ENCODE measurements at regions not wholly inside any gene's neighbourhood (a gene's known extent, or its start where the extent isn't known, plus 50 kb on each side); places are given as distances from the start of the nearest gene placed in this dataset.

DNA sequence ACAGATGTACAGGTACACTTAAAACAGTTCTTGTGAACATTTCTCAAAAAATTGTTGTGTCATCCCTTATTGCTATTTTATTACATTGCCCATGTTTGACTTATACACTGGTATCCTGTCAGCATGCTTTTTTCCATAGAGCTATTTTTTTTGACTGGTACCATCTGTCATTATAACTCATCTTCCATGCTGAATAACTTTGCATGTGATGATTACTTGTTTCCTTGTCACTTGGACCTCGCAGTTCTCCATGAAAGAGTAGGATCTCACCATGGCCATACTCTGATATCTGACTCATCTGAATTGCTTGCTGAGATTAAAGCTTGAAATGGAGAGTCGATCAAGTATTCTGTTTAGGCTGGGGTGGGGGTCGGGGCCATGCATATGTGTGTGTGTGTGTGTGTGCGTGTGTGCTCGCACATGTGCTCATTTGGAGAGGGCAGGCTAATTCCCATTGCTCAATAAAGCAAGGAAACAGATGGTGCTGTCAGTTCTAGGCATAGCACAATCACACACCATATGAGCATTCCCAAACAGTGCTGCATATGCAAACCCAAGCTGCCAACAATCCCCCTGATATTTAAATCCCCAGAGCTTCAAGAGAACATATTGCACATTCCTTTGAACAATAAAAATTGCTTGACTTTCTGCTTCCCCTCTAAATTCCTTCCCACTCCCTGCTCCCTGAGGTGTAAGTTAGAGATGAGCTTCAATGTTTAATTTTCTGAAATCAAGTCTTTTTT, 62.9 kb downstream of the NHLRC3 start:
- Mint-ChIP-seq H3K4me1 (ENCODE audit: low read depth) (peaks cover 10% of the 10 kb centered on the region), H3K27me3 (ENCODE audit: low read depth) (peaks cover 2% of the 10 kb centered on the region), H3K27ac (no peak overlapping the region), H3K9me3 (no peaks in the 10 kb centered on the region), H3K4me3 (ENCODE audit: low read depth) (no peak overlapping the region), H3K36me3 (ENCODE audit: low read depth) (no peaks in the 10 kb centered on the region)
- DNase-seq (ENCODE audit: low spot score) = no peak
- intact Hi-C loops (cut with micrococcal nuclease) = no loop called here

DNA sequence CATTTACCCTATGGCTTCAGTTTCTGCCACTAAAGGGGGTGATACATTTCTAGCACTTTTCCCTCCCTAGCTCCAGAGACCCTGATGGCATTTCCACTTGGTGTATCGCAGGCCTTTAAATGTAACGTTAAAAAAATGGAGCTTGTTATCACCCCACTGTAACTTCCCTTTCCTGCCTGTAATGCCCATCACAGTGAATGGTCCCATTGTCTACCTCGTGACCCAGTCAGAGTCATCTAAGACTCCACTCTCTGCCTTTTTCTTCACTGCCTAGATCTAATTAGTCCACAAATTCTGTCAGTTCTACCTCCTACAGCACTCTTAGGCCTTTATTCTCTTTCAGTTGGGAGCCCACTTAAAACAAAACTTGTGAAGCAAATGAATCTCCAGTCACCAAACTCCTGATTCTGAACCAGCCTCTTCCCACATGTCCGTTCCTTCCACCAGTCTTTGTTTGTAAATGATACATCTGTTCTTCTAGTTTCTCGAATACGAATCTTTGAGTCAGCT, 64.8 kb downstream of the NHLRC3 start:
- Mint-ChIP-seq H3K36me3 (ENCODE audit: low read depth) (no peaks in the 10 kb centered on the region), H3K27me3 (ENCODE audit: low read depth) (peaks cover 6% of the 10 kb centered on the region)
- intact Hi-C loops (cut with micrococcal nuclease) = no loop called here

DNA sequence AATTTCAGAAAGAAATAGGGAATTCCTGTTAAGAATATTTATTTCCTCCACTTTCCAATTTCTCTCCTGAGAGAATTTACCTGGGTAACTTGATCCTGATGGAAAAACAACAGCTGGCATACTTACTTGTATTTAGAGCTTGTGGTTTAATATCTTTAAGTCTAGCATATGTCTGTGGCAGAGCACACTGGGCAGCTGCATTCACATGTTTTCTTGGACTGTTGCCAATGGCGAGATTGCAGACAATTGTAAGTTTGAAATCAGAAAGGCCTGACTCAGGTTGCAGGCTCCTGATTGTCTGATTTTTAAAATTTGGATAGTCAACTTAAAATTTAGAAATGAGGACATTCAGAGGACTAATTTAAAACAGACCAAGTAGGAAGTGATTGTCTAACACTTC, 66.9 kb downstream of the NHLRC3 start:
- H3K4me3 Mint-ChIP-seq (ENCODE audit: low read depth) = no peak overlapping the region
- no peaks in the 10 kb centered on the region for H3K36me3 Mint-ChIP-seq (ENCODE audit: low read depth)
- intact Hi-C loops (cut with micrococcal nuclease) = no loop called here

More for the DNA sequence above, 64.8 kb downstream of the NHLRC3 start:
- Mint-ChIP-seq H3K4me3 (ENCODE audit: low read depth) (no peak overlapping the region), H3K4me1 (ENCODE audit: low read depth) (peaks cover 6% of the 10 kb centered on the region), H3K9me3 (no peaks in the 10 kb centered on the region), H3K27ac (no peak overlapping the region)
- DNase-seq (ENCODE audit: low spot score) = no peak

DNA sequence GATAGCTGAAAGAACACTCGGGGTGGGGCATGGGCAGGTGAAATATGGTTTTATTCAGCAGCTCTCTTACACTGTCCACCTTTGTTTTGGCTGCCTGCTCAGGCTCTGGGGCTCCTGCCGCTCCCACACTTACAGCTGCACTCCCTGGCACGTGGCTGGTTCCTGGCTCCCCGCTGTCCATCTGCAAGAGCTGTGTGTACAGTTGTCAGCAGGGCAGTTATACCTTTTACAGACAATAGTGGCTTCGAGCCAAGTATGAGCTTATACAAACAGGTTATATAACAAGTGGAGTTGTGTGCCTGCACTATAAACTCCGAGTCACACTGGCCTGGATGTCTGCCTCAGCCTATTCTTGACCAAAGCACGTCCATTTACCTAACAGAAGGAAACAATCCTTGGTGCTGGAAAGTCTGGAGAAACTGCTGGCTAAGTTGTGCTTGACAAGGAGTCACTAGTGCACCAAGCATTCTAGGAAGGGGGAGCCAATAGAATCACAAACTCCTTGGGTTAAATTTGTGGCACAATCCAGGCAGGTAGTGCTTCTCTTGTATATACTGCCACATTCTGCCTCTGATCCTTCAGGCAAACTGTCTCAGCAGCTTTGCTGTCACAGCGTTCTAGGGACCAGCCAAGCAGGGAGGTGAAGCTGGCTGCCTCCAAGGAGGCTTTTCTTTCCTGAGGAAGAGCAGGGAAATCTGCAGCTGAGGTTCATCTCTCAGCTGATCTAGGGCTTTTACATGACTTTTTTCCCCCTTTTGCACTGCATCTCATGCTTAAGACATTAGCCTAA, 68.2 kb downstream of the NHLRC3 start:
- Mint-ChIP-seq H3K4me3 (ENCODE audit: low read depth) (no peak overlapping the region), H3K4me1 (ENCODE audit: low read depth) (peaks cover 3% of the 10 kb centered on the region)

More for the DNA sequence above, 66.9 kb downstream of the NHLRC3 start:
- Mint-ChIP-seq H3K27ac (no peak overlapping the region), H3K9me3 (no peaks in the 10 kb centered on the region), H3K27me3 (ENCODE audit: low read depth) (peaks cover 17% of the 10 kb centered on the region), H3K4me1 (ENCODE audit: low read depth) (peaks cover 3% of the 10 kb centered on the region)
- no peak for DNase-seq (ENCODE audit: low spot score)

DNA sequence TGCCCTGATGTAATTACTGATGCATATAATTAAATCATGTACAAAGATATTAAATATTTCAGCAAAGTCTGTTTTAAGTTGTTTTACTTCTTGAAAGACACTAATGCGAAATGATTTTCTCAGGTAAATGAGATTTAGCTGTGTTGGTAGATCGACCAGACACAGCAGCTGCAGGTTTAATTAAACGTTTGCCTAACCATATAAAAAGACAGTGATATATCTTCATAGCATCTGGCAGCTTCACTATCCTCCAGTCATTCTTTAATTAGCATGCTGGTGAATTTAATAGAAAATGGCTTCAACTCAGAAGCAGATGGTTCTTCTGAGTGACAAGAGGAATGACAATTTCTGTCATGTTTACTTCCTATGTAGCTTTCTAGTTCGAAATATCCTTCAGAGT, 69.3 kb downstream of the NHLRC3 start:
- Mint-ChIP-seq H3K4me1 (ENCODE audit: low read depth) (peaks cover 3% of the 10 kb centered on the region), H3K36me3 (ENCODE audit: low read depth) (no peaks in the 10 kb centered on the region), H3K9me3 (no peaks in the 10 kb centered on the region), H3K27ac (no peak overlapping the region), H3K4me3 (ENCODE audit: low read depth) (no peak overlapping the region), H3K27me3 (ENCODE audit: low read depth) (peaks cover 20% of the 10 kb centered on the region)
- intact Hi-C loops (cut with micrococcal nuclease) = no loop called here
- no peak for DNase-seq (ENCODE audit: low spot score)

More for the DNA sequence above, 68.2 kb downstream of the NHLRC3 start:
- Mint-ChIP-seq H3K27ac (no peak overlapping the region), H3K27me3 (ENCODE audit: low read depth) (peaks cover 17% of the 10 kb centered on the region), H3K9me3 (no peaks in the 10 kb centered on the region), H3K36me3 (ENCODE audit: low read depth) (no peaks in the 10 kb centered on the region)
- DNase-seq (ENCODE audit: low spot score) = no peak
- intact Hi-C loops (cut with micrococcal nuclease) = no loop called here

DNA sequence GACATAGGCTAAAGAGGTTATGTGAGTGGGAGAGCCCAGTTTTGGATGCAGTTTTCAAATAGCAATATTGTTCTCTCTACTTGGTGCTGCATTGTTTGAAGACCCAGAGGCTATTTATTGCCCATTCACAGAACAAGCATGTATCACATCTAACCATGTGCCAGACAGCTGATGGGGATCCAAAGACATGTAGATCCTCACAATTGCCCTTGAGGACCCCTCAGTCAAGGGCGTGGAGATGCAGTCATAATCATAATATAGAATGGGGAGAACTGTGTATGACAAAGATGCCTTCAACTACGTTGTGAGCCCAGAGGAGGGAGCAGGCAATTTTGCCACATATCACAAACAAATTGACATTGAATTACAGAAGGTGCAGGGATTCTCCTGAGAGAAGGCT, 70.5 kb downstream of the NHLRC3 start:
- no peak for DNase-seq (ENCODE audit: low spot score)
- Mint-ChIP-seq H3K4me1 (ENCODE audit: low read depth) (peaks cover 2% of the 10 kb centered on the region), H3K4me3 (ENCODE audit: low read depth) (no peak overlapping the region), H3K36me3 (ENCODE audit: low read depth) (no peaks in the 10 kb centered on the region), H3K27me3 (ENCODE audit: low read depth) (peaks cover 23% of the 10 kb centered on the region), H3K9me3 (no peaks in the 10 kb centered on the region), H3K27ac (no peak overlapping the region)
- intact Hi-C loops (cut with micrococcal nuclease) = no loop called here

DNA sequence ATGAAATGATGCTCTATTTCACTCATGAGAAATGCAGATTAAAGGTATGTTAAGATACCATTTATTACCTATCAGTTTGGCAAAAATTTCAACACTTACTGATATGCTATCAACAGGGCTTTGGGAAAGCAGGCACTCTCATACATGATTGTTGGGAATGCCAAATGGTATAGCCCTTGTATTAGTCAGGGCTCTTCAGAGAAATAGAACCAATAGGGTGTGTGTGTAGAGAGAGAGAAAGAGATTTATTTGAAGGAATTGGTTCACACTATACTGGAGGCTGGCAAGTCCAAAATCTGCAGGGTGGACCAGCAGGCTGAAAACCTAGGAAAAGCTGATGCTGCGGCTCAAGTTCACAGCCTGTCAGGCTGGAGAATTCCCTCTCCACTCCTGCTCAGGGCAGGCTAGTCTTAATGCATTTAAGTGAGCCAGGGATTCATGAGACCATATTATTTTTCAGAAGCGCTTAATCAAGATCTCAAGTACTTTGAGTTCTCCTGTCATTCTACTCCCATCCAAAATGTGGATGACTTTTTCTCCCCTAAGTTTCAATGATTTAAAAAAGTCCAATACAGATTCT, 72.4 kb downstream of the NHLRC3 start:
- no peaks in the 10 kb centered on the region for H3K4me1 Mint-ChIP-seq (ENCODE audit: low read depth)
- no peak overlapping the region for H3K27ac Mint-ChIP-seq
- no peak overlapping the region for H3K4me3 Mint-ChIP-seq (ENCODE audit: low read depth)
- intact Hi-C loops (cut with micrococcal nuclease) = no loop called here
- DNase-seq (ENCODE audit: low spot score) = no peak
- H3K36me3 Mint-ChIP-seq (ENCODE audit: low read depth) = no peaks in the 10 kb centered on the region
- H3K9me3 Mint-ChIP-seq = no peaks in the 10 kb centered on the region
- peaks cover 23% of the 10 kb centered on the region for H3K27me3 Mint-ChIP-seq (ENCODE audit: low read depth)

DNA sequence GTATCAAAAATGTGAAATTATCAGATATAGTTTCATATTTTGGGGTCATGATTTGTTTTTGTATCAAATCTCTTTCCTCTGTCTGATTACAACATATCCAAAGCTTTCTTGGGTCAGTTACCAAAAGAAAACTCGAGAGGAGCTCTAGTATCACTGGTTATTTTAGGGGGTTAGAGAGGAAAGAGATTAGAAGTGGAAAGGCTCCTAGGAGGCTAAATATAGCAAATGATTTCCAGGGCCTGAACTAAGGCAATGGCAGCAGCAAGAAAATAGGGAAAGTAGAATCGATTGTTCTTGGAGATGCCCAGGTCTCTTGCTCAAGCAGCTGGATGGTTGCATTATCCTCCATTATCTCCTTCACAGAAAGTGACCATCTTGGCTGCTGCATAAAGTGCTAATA, 72.9 kb downstream of the NHLRC3 start:
- Mint-ChIP-seq H3K4me3 (ENCODE audit: low read depth) (no peak overlapping the region), H3K27ac (no peak overlapping the region), H3K36me3 (ENCODE audit: low read depth) (no peaks in the 10 kb centered on the region), H3K27me3 (ENCODE audit: low read depth) (peaks cover 21% of the 10 kb centered on the region), H3K9me3 (no peaks in the 10 kb centered on the region), H3K4me1 (ENCODE audit: low read depth) (no peaks in the 10 kb centered on the region)
- intact Hi-C loops (cut with micrococcal nuclease) = no loop called here
- no peak for DNase-seq (ENCODE audit: low spot score)

DNA sequence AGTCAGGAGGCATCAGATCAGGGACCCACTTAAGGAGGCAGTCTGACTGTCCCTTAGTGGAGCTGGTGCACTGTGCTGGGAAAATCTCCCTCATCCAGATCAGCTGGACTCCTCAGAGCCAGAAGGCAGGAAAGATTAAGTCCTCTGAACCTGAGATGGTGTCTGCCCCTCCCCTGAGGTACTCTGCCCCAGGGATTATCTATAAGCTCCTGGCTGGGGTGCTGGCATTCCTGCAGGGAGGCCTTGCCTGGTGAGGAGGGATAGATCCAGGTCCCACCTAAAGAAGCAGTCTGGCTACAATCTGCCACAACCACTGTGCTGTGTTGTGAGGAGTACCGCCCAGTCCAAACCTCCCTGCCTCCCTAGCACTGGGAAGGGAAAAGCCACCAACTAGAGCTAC, 81.2 kb downstream of the NHLRC3 start:
- peaks cover 3% of the 10 kb centered on the region for H3K9me3 Mint-ChIP-seq
- no peak overlapping the region for H3K4me3 Mint-ChIP-seq (ENCODE audit: low read depth)
- intact Hi-C loops (cut with micrococcal nuclease) = no loop called here
- H3K27ac Mint-ChIP-seq = no peak overlapping the region
- H3K36me3 Mint-ChIP-seq (ENCODE audit: low read depth) = no peaks in the 10 kb centered on the region
- DNase-seq (ENCODE audit: low spot score) = no peak
- peaks cover 6% of the 10 kb centered on the region for H3K4me1 Mint-ChIP-seq (ENCODE audit: low read depth)
- H3K27me3 Mint-ChIP-seq (ENCODE audit: low read depth) = peaks cover 16% of the 10 kb centered on the region

DNA sequence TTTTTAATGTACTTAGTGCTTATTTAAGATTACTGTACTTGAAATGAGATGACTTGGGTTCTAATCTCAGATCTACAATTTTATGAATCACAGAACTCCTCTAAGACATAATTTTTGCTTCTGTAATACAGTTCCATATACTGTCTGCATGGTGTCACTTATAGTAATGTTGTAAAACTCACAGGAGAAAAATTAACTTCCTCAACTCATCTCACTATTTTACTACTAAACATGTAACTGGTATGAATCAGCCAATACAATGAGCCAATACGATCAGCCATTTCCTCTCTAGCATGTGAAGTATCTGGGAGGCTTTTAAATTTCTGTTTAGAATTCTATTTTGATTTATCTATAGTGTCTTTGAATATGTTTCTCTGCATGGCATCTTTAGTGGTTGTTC, 85.3 kb downstream of the NHLRC3 start:
- Mint-ChIP-seq H3K27me3 (ENCODE audit: low read depth) (peaks cover 10% of the 10 kb centered on the region), H3K4me1 (ENCODE audit: low read depth) (peaks cover 6% of the 10 kb centered on the region)
- intact Hi-C loops (cut with micrococcal nuclease) = no loop called here

DNA sequence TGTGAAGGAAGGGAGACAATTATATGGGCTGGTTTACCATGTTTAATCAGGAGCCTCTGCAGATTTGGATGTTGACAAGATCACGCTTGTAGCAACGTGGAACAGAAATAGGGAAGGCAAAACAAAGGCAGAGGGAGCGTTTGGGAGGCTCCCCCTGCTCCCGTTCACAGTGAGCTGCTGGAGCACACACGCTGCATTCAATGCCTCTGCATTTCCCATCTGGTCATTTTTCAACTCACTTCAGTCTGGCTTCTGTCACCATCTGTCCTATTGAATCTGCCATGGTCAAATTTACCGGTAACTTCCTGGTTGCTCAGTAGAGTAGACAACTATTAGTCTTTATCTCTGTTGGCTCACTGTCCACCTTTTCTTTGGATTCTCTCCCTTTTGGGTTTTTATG, 91.0 kb downstream of the NHLRC3 start:
- H3K9me3 Mint-ChIP-seq = no peaks in the 10 kb centered on the region
- no peaks in the 10 kb centered on the region for H3K36me3 Mint-ChIP-seq (ENCODE audit: low read depth)
- intact Hi-C loops (cut with micrococcal nuclease) = no loop called here
- no peak overlapping the region for H3K4me3 Mint-ChIP-seq (ENCODE audit: low read depth)
- no peaks in the 10 kb centered on the region for H3K4me1 Mint-ChIP-seq (ENCODE audit: low read depth)
- H3K27me3 Mint-ChIP-seq (ENCODE audit: low read depth) = peaks cover 13% of the 10 kb centered on the region
- DNase-seq (ENCODE audit: low spot score) = no peak
- H3K27ac Mint-ChIP-seq = no peak overlapping the region

More for the DNA sequence above, 85.3 kb downstream of the NHLRC3 start:
- H3K4me3 Mint-ChIP-seq (ENCODE audit: low read depth) = no peak overlapping the region
- DNase-seq (ENCODE audit: low spot score) = no peak
- no peaks in the 10 kb centered on the region for H3K36me3 Mint-ChIP-seq (ENCODE audit: low read depth)
- H3K27ac Mint-ChIP-seq = no peak overlapping the region
- no peaks in the 10 kb centered on the region for H3K9me3 Mint-ChIP-seq

DNA sequence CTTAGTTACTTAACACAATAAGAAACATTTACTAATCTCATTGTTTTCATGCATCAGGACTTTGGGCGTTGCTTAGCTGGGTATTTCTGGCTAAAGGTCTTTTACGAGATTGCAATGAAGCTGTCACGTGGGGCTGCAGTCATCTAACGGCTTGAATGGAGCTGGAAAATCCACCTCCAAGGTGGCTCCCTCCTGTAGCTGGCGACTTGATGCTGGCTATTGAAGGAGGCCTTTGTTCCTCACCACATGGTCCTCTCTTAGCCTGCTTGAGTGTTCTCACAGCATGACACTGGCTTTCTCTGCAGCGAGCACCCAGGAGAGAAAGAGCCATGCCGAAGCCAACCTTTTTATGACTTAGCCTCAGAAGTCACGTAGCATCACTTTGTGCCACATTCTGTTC, 92.0 kb downstream of the NHLRC3 start:
- Mint-ChIP-seq H3K4me1 (ENCODE audit: low read depth) (no peaks in the 10 kb centered on the region), H3K4me3 (ENCODE audit: low read depth) (no peak overlapping the region), H3K27ac (no peak overlapping the region), H3K9me3 (no peaks in the 10 kb centered on the region), H3K27me3 (ENCODE audit: low read depth) (peaks cover 11% of the 10 kb centered on the region), H3K36me3 (ENCODE audit: low read depth) (no peaks in the 10 kb centered on the region)
- intact Hi-C loops (cut with micrococcal nuclease) = no loop called here
- no peak for DNase-seq (ENCODE audit: low spot score)

Data from activated T-helper 2 cell treated with anti-CD3 and anti-CD28 coated beads, Interferon-gamma antibody, Interleukin-2, Interleukin-4, amounts not matched to agents 10 μg/mL and 5 μg/mL and 100 μg/mL, durations not matched to agents 14 hours and 24 hours and 36 hours (primary cell).